PC-9 (cell line): ENCODE measurements at regions not wholly inside any gene's neighbourhood (a gene's known extent, or its start where the extent isn't known, plus 50 kb on each side); places are given as distances from the start of the nearest gene placed in this dataset.

ENCODE experiments used
- EZH2 ChIP-seq: fragments of 200-600 bp; sonication (generic); IDR thresholded peaks from 2 replicates; pipeline ENCODE4 v1.8.0; 2017; ENCODE audit warnings: antibody characterized with exemption, low read depth
- TF ChIP-seq, protein P1 (sequence below): fragments of 200-600 bp; sonication (generic); conservative IDR thresholded peaks from 2 replicates; pipeline ENCODE4 v1.6.1; 2017; ENCODE audit warnings: mixed run types, antibody characterized with exemption, mild to moderate bottlenecking, moderate library complexity

- TF ChIP-seq, protein P1, sequence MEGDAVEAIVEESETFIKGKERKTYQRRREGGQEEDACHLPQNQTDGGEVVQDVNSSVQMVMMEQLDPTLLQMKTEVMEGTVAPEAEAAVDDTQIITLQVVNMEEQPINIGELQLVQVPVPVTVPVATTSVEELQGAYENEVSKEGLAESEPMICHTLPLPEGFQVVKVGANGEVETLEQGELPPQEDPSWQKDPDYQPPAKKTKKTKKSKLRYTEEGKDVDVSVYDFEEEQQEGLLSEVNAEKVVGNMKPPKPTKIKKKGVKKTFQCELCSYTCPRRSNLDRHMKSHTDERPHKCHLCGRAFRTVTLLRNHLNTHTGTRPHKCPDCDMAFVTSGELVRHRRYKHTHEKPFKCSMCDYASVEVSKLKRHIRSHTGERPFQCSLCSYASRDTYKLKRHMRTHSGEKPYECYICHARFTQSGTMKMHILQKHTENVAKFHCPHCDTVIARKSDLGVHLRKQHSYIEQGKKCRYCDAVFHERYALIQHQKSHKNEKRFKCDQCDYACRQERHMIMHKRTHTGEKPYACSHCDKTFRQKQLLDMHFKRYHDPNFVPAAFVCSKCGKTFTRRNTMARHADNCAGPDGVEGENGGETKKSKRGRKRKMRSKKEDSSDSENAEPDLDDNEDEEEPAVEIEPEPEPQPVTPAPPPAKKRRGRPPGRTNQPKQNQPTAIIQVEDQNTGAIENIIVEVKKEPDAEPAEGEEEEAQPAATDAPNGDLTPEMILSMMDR = no peak
- no peak for TF ChIP-seq EZH2
Observed at GRCh38 chr6:86276056-86276455, 633.4 kb upstream of the SYNCRIP start.
